Endothelial cell of umbilical vein (primary cell): ENCODE measurements at regions not wholly inside any gene's neighbourhood (a gene's known extent, or its start where the extent isn't known, plus 50 kb on each side); places are given as distances from the start of the nearest gene placed in this dataset.

Source experiments
- EZH2 ChIP-seq: IDR thresholded peaks from 2 replicates; pipeline ENCODE4 v1.6.1; 2012; ENCODE audit warnings: borderline replicate concordance, low read depth, mild to moderate bottlenecking, moderate library complexity, low read length, inconsistent platforms; ENCODE audit not compliant: severe bottlenecking
- FOS ChIP-seq: IDR thresholded peaks from 2 replicates; pipeline ENCODE4 v1.6.1; 2011; ENCODE audit warnings: mild to moderate bottlenecking, low read length, moderate library complexity, borderline replicate concordance; ENCODE audit not compliant: insufficient read depth
- JUN ChIP-seq: IDR thresholded peaks from 2 replicates; pipeline ENCODE4 v1.6.1; 2011; ENCODE audit warnings: borderline replicate concordance, low read depth; ENCODE audit not compliant: insufficient read length, insufficient read depth
- MYC ChIP-seq: IDR thresholded peaks from one replicate; pipeline ENCODE4 v1.6.1; 2011; ENCODE audit warnings: mild to moderate bottlenecking, low read depth, low read length
- POLR2A ChIP-seq: IDR thresholded peaks from 2 replicates; pipeline ENCODE4 v1.6.1; 2012; ENCODE audit warnings: low read depth, mild to moderate bottlenecking, control low read depth, low read length
- POLR2AphosphoS5 ChIP-seq: IDR thresholded peaks from 2 replicates; pipeline ENCODE4 v1.6.1; 2012; ENCODE audit warnings: low read depth, mild to moderate bottlenecking, control low read depth, low read length, moderate library complexity; ENCODE audit not compliant: insufficient read depth
- TF ChIP-seq, protein P1 (sequence below), 2 donors: IDR thresholded peaks; 1 replicate in 1 of 2; 2 replicates in 1 of 2; pipeline ENCODE4 v1.5.1; 2011; ENCODE audit warnings: low read length in 2 of 2, mild to moderate bottlenecking in 2 of 2, moderate library complexity in 2 of 2, control low read depth in 1 of 2, inconsistent platforms in 1 of 2, low read depth in 1 of 2; ENCODE audit not compliant: insufficient read depth in 1 of 2; ENCODE audit errors: extremely low read depth in 1 of 2
- TF ChIP-seq, protein P2 (sequence below): IDR thresholded peaks from 2 replicates; pipeline ENCODE4 v1.6.1; 2011; ENCODE audit not compliant: insufficient read depth, insufficient read length

DNA sequence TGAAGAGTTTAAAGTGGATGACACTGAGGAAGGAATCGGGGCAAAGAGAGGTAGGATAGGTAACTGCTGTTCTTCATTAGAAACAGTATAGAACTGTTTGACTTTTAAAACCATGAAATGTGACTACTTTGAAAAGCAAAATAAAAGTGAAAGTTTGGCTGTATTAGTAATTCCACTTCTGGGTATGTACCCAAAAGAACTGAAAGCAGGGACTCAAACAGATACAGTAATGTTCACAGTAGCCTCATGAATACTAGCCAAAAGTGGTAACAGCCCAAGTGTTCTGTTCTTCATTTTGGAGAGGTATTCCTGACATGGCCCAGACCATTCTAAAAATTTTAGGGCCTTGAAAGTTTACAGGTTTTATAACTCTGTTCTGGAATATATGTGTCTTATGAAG is 1055.4 kb downstream of the TBL1XR1 start:
- TF ChIP-seq, protein P1, sequence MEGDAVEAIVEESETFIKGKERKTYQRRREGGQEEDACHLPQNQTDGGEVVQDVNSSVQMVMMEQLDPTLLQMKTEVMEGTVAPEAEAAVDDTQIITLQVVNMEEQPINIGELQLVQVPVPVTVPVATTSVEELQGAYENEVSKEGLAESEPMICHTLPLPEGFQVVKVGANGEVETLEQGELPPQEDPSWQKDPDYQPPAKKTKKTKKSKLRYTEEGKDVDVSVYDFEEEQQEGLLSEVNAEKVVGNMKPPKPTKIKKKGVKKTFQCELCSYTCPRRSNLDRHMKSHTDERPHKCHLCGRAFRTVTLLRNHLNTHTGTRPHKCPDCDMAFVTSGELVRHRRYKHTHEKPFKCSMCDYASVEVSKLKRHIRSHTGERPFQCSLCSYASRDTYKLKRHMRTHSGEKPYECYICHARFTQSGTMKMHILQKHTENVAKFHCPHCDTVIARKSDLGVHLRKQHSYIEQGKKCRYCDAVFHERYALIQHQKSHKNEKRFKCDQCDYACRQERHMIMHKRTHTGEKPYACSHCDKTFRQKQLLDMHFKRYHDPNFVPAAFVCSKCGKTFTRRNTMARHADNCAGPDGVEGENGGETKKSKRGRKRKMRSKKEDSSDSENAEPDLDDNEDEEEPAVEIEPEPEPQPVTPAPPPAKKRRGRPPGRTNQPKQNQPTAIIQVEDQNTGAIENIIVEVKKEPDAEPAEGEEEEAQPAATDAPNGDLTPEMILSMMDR (IDR thresholded peaks at IDR 0.05; ENCODE audit: extremely low read depth in 1 of 2, insufficient read depth in 1 of 2, low read depth in 1 of 2, low read length in 2 of 2): no peak
- TF ChIP-seq EZH2: no peak
- no peak for TF ChIP-seq JUN
- TF ChIP-seq POLR2A: no peak
- no peak for TF ChIP-seq FOS
- no peak for TF ChIP-seq POLR2AphosphoS5
- TF ChIP-seq MYC: no peak
- TF ChIP-seq, protein P2, sequence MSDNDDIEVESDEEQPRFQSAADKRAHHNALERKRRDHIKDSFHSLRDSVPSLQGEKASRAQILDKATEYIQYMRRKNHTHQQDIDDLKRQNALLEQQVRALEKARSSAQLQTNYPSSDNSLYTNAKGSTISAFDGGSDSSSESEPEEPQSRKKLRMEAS: no peak
